ENCODE measurements at regions not wholly inside any gene's neighbourhood (a gene's known extent, or its start where the extent isn't known, plus 50 kb on each side); places are given as distances from the start of the nearest gene placed in this dataset.

- no peak for DNase-seq (ENCODE audit: low read depth in 3 of 3)
These were observed 216.3 kb upstream of the NRP1 start for GRCh38 chr10:33550811-33551210.

GRCh38 chr10:33547976-33548375 is 213.5 kb upstream of the NRP1 start:
- no peak for DNase-seq (ENCODE audit: low read depth in 3 of 3)

DNA sequence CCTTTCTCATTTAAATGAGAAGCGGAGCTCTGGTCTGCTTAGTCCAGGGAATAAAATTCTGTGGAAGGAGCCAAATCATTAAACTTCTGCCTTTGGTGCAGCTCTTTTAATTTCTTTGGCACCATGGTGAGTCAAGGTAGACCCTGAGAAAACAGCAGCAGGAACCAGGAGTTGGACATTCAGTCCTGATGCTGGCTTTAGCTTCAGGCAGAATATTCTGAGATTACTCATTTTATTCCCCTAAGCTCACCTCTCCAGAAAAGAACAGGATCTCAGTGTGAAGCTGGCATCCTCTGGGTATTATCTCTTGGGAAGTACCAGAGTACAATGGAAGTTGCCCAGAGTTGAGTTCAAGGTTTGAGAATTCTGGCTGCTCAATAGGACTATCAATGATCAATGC is 211.6 kb upstream of the NRP1 start:
- DNase-seq (ENCODE audit: low read depth in 3 of 3) = no peak

- no peak for DNase-seq (ENCODE audit: low read depth in 3 of 3)
These were observed 208.5 kb upstream of the NRP1 start for GRCh38 chr10:33542752-33543505.

- DNase-seq (ENCODE audit: low read depth in 3 of 3) = no peak
These were observed 204.6 kb upstream of the NRP1 start for GRCh38 chr10:33539116-33539515.

DNA sequence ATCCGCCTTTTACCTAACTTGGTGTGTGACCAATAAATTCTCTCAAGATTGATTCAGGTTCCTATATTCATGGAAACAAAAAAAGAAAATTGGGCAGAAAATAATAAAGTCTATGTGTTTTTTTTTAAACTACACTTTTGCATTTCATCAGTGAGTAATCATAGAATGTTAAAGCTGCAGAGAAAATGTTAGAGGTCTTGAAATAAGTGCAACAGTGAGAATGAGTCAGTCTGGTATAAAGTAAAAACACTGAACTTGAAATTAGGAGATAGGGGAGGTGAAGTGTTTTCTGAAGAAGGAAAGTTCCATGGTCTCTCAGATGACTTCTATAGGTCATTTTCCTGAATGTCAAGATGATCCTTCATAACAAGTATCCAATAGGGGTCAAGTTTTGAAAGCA is 202.6 kb upstream of the NRP1 start:
- no peak for DNase-seq (ENCODE audit: low read depth in 3 of 3)

DNA sequence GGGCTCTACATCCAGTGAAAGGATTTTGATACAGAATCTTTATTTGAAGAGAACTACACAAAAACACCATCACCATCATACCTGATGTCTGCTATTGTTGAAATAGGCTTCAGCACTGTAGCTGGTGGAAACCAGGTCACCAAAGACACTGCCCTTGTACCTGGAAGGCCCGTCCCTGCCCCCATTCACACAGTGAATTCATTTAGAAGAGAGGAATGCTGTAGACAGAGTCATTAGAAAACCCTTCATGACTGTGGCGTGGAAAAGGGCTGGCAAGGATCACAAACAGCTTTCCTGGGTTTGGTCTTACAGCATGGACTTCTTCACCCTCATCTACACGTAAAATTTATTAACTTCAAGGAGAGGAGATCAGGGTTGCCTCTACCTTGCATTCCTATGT is 202.0 kb upstream of the NRP1 start:
- DNase-seq (ENCODE audit: low read depth in 3 of 3) = no peak

GRCh38 chr10:33535866-33536265 is 201.4 kb upstream of the NRP1 start:
- no peak for DNase-seq (ENCODE audit: low read depth in 3 of 3)

DNA sequence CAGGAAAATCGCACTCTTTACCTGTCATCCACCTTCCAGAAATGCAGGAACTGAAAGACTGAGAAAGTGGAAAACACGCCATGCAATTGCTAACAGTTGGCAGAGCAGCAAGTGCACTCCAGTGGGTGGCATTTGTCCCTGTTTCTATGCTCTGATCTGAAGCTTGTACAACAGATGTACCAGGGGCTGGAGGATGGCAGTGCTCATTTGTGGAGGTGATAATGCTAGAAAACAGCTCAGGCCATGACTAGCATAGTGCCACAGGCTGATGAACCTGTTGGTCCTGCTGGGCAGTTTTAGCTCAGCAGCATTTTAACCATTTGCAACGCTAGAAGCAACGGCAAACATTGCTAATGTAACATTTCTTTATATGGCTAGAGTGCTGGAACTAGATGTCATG is 199.9 kb upstream of the NRP1 start:
- DNase-seq (ENCODE audit: low read depth in 3 of 3) = no peak

GRCh38 chr10:33533612-33534011 is 199.1 kb upstream of the NRP1 start:
- DNase-seq (ENCODE audit: low read depth in 3 of 3) = no peak

- DNase-seq (ENCODE audit: low read depth in 3 of 3) = no peak
These were observed 198.4 kb upstream of the NRP1 start for GRCh38 chr10:33532901-33533300.

GRCh38 chr10:33529234-33529633 is 194.8 kb upstream of the NRP1 start:
- no peak for DNase-seq (ENCODE audit: low read depth in 3 of 3)

DNA sequence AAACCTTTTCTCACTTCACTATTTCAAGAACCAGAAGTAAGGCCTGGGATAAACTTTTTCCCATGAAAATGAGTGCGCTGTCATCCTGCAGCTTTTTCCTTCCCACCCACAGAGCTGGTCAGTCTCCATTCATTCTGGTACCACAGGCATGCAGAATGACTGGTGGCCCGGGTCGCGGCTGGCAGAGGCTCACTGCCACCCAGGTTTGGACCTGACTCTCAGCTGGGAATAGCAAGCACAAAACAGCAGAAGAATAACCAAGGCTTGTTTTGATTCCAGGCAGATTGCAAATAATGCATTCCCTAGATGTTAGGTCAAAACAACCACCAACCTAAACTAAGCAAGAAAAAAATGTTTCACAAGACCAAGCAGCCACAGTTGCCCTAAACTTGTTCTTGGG is 190.5 kb upstream of the NRP1 start:
- DNase-seq (ENCODE audit: low read depth in 3 of 3) = no peak

- DNase-seq (ENCODE audit: low read depth in 3 of 3) = no peak
These were observed 189.6 kb upstream of the NRP1 start for GRCh38 chr10:33524041-33524440.

DNA sequence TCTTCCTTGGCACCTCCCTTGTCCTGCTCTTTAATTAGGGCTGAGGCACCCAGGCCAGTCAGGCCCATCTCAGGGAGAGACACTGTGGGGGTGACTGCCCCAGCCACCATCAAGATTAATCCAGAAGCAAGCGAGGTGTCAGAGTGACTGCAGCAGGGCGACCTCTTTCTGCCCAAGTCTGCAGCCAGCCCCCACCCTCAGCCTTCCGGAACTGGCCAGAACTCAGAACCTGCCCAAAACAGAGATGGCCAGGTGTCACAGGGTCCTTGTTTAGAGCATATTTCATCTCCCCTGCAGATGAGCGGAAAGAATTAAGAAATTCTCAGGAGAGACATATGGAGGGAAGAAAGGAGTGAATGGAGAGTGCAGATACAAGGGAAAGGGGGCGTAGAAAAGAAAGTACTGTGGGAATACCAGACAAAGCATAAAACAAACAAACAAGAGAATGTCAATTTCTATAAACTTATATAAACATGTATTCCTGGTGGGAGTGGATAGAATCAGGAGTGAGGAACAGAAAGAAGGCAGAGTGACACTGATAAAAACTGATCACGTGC is 188.8 kb upstream of the NRP1 start:
- DNase-seq (ENCODE audit: low read depth in 3 of 3) = no peak

DNA sequence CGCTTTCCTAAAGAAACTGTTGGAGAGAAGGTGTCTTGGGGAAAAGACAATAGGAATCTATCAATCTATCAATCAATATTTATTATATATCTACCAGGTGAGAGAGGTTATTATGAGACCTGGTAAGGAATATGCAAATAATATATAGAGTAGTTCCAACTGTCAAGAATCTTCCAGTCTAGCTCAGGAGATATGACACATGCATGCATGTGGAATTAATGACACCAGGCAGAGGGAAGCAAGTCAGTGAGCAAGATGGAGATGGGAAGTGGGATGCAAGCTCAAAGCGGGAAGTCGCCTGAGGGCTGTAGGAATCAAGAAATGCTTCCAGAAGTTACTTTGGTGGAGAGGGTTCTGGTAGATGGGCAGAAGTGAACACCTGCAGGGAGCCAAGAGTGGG is 187.4 kb upstream of the NRP1 start:
- no peak for DNase-seq (ENCODE audit: low read depth in 3 of 3)

DNA sequence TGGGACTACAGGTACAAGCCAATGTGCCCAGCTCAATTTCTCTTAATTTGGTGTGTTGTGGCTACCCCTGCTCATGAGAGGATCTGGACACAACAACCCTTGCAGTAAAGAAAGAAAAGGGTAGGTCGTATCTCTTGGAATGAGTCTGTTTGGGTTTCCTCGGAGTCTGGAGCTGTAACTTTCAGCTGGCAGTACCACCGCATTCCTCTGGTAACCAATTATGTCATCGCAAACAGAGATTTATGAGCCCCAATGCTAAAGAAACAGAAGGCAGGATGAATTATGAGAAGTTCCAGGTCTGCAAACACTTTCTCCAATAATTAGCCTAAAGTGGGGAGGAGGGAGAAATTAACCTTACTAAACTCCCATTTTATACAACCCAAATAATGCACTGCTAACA is 186.6 kb upstream of the NRP1 start:
- DNase-seq (ENCODE audit: low read depth in 3 of 3) = no peak

DNA sequence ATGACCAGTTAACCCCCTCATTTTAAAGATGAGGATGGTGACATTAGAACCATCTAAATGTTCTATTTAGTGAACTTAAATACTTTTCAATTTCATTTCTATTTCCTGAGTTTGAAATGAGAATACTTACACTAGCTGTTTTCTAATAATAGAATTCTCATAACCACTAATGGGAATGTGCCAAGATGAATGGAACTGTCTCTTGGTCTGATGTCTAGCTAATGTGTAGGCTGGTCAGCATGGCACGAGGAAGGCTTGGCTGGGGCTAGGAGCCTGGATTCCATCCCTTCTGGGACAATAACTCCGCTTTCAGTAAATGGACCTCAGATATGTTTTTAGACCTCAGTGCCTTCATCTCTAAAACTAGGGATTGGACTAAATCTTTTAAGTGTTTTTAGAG is 185.8 kb upstream of the NRP1 start:
- DNase-seq (ENCODE audit: low read depth in 3 of 3) = no peak

DNA sequence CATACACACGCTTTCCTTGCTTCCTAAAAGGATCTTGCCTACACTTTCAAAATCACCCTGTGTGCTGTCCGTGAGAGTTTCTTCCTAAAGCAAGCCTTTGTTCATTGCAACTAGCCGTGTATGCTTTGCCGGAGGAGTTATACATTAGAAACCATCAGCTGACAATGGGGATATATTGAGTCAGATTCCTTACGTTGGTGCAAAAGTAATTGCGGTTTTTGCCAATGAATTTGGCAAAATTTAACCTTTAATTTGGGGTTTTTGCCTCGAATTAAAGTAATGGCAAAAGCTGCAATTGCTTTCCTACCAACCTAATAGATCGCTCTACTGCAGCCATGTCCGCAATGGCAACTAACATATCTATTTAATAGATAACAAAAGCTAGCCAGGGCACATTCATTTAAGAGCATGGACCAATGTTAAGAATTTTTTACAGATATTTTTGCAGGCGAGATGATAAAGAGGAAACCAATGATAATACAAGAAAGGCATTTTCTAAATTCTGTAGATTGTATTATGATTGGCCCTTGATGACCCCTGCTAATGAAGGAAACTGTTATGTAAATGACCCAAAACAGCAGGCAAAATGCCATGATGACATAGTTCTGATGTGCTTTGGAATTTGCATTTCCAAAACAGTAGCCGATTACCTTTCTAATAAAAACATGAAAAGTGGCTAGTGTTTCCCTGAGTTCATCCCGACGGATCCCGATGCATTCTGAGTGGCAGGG is 184.8 kb upstream of the NRP1 start:
- no peak for DNase-seq (ENCODE audit: low read depth in 3 of 3)

- DNase-seq (ENCODE audit: low read depth in 3 of 3) = no peak
These were observed 175.7 kb upstream of the NRP1 start for GRCh38 chr10:33510206-33510605.

DNA sequence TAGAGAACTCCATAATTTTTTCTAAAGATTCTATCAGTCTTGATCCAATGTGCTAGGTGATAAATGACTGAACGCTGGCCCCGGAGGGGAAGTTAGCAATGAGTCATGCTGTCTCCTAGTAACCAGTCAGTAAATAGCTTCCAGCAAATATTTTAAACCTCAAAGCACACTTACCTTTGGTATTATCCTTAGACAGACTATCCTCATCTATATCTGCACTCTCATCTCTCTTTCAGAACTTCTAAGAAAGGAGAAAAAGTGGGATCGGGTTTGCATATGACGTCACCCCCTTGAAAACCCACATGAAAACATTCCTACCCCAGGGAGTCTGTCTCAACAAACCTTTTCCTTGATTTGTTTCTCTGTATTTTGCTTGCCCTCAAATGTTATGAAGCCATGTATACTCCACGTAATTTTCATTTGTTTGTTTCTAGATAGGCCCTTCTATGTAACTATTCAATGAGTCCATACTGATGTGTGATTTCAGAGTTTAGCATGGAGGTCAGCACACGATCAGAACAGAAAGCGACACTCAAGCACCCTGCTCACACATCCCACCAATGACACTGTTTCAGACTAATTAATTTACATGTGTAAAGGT is 174.9 kb upstream of the NRP1 start:
- DNase-seq (ENCODE audit: low read depth in 3 of 3) = peak in 1 of 3 experiments; percentile 24

DNA sequence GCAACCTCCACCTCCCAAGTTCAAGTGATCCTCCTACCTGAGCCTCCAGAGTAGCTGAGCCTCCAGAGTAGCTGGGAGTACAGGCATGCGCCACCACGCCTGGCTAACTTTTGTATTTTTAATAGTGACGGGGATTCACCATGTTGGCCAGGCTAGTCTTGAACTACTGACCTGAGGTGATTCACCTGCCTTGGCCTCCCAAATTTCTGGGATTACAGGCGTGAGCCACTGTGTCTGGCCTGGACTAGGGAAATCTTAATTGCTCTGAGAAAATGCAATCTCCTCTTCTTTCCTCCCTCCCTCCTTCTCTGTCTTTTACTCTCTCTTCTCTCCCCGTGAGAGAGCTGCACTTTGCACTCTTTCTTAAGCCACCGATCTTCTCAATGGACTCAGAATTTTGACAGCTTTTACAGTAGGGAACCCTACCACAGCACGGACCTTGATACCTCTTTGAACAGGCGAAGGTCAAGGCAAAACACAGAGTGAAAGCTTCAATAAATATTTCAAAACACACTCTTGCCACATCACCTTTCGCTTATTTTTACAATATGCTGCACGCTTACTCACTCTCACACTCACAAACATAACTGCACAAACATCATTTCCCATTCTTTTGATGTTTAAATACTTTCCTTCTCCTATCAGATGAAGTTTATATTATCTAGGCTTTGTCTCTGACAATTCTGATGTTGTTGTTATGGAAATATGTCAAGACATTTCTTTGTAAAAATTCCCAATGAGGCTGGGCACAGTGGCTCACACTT is 173.4 kb upstream of the NRP1 start:
- DNase-seq (ENCODE audit: low read depth in 3 of 3) = no peak
